ENCODE measurements at regions not wholly inside any gene's neighbourhood (a gene's known extent, or its start where the extent isn't known, plus 50 kb on each side); places are given as distances from the start of the nearest gene placed in this dataset.

- Histone ChIP-seq H2BK5ac (ENCODE audit: low read length) (no peak overlapping the region), H2AFZ (ENCODE audit: low read length) (peak overlapping the region; percentile 35), H2BK12ac (ENCODE audit: low read length) (no peak overlapping the region), H3K27me3 (ENCODE audit: control insufficient read depth in 3 of 3, insufficient read depth in 3 of 3, low read depth in 1 of 3, low read length in 3 of 3) (no peaks in the 10 kb centered on the region), H3K4ac (ENCODE audit: low read length) (no peak overlapping the region), H3K9ac (ENCODE audit: low read depth, low read length, poor library complexity) (no peak overlapping the region), H4K91ac (ENCODE audit: low read depth, low read length, poor library complexity) (no peak overlapping the region), H3K4me1 (ENCODE audit: control insufficient read depth in 2 of 2, insufficient read depth in 1 of 2, low read depth in 1 of 2, low read length in 2 of 2) (no peaks in the 10 kb centered on the region), H3K4me3 (ENCODE audit: low read length in 2 of 2) (no peak overlapping the region), H2BK120ac (ENCODE audit: low read depth, low read length) (no peak overlapping the region), H2AK5ac (ENCODE audit: low read depth, low read length) (no peak overlapping the region), H3K4me2 (ENCODE audit: insufficient read depth, low read length, poor library complexity, severe bottlenecking) (no peak overlapping the region), H3K79me1 (ENCODE audit: low read depth, low read length) (no peaks in the 10 kb centered on the region), H2BK15ac (ENCODE audit: low read length) (no peak overlapping the region), H4K8ac (ENCODE audit: low read depth, low read length) (no peak overlapping the region), H3K14ac (ENCODE audit: low read length) (no peak overlapping the region), H3K36me3 (replicated peaks in 1 of 2; ENCODE audit: control insufficient read depth in 2 of 2, insufficient read depth in 2 of 2, low read length in 2 of 2) (no peaks in the 10 kb centered on the region), H3K9me3 (replicated peaks in 1 of 2; ENCODE audit: control insufficient read depth in 2 of 2, insufficient read depth in 1 of 2, low read depth in 1 of 2, low read length in 2 of 2) (no peaks in the 10 kb centered on the region), H3K27ac (replicated peaks; ENCODE audit: low read length) (no peak overlapping the region), H3K23ac (ENCODE audit: low read depth, low read length, poor library complexity) (no peak overlapping the region), H3K18ac (ENCODE audit: low read length) (peak overlapping the region; percentile 48)
- WGBS, 2 donors (ENCODE audit: extremely low coverage in 2 of 2, insufficient read length in 2 of 2, insufficient replicate concordance in 1 of 2), result no CpG with 5 or more reads among the region's 17 CpGs
- DNase-seq (ENCODE audit: low spot score), result no peak
Observed at GRCh38 chr4:178812866-178813265, 1370.6 kb upstream of the AGA start.

DNA sequence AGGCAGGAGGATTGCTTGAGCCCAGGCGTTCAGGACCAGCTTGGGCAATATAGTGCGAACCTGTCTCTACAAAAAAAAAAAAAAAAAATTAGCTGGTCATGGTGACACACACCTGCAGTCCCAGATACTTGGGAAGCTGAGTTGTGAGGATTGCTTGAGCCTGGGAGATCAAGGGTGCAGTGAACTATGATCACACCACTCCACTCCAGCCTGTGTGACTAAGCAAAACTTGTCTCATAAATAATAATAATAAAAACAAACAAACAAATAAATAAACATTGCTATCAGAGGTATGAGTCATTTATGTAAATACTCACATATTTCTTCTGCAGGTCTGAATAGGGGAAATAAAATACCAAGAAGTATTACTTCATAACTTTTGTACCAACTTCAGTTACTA lies 1372.7 kb upstream of the AGA start:
- no peak overlapping the region for H2BK12ac ChIP-seq (ENCODE audit: low read length)
- no CpG with 5 or more reads among the region's 2 CpGs for WGBS, 2 donors (ENCODE audit: extremely low coverage in 2 of 2, insufficient read length in 2 of 2, insufficient replicate concordance in 1 of 2)
- H3K79me1 ChIP-seq (ENCODE audit: low read depth, low read length), result no peaks in the 10 kb centered on the region
- no peak overlapping the region for H2AFZ ChIP-seq (ENCODE audit: low read length)
- no peaks in the 10 kb centered on the region for H3K4me1 ChIP-seq (ENCODE audit: control insufficient read depth in 2 of 2, insufficient read depth in 1 of 2, low read depth in 1 of 2, low read length in 2 of 2)
- H4K8ac ChIP-seq (ENCODE audit: low read depth, low read length), result no peak overlapping the region
- no peaks in the 10 kb centered on the region for H3K36me3 ChIP-seq (replicated peaks in 1 of 2; ENCODE audit: control insufficient read depth in 2 of 2, insufficient read depth in 2 of 2, low read length in 2 of 2)
- H3K9ac ChIP-seq (ENCODE audit: low read depth, low read length, poor library complexity), result no peak overlapping the region
- H3K4ac ChIP-seq (ENCODE audit: low read length), result no peak overlapping the region
- no peak overlapping the region for H3K23ac ChIP-seq (ENCODE audit: low read depth, low read length, poor library complexity)
- H3K27ac ChIP-seq (replicated peaks; ENCODE audit: low read length), result no peak overlapping the region
- H2BK15ac ChIP-seq (ENCODE audit: low read length), result no peak overlapping the region
- H3K4me2 ChIP-seq (ENCODE audit: insufficient read depth, low read length, poor library complexity, severe bottlenecking), result no peak overlapping the region
- no peak overlapping the region for H3K14ac ChIP-seq (ENCODE audit: low read length)
- no peak overlapping the region for H3K18ac ChIP-seq (ENCODE audit: low read length)
- H4K91ac ChIP-seq (ENCODE audit: low read depth, low read length, poor library complexity), result no peak overlapping the region
- no peak overlapping the region for H2BK5ac ChIP-seq (ENCODE audit: low read length)
- no peak overlapping the region for H3K4me3 ChIP-seq (ENCODE audit: low read length in 2 of 2)
- DNase-seq (ENCODE audit: low spot score), result no peak
- H3K9me3 ChIP-seq (replicated peaks in 1 of 2; ENCODE audit: control insufficient read depth in 2 of 2, insufficient read depth in 1 of 2, low read depth in 1 of 2, low read length in 2 of 2), result no peaks in the 10 kb centered on the region
- H2AK5ac ChIP-seq (ENCODE audit: low read depth, low read length), result no peak overlapping the region
- H3K27me3 ChIP-seq (ENCODE audit: control insufficient read depth in 3 of 3, insufficient read depth in 3 of 3, low read depth in 1 of 3, low read length in 3 of 3), result no peaks in the 10 kb centered on the region
- no peak overlapping the region for H2BK120ac ChIP-seq (ENCODE audit: low read depth, low read length)

- H3K23ac ChIP-seq (ENCODE audit: low read depth, low read length, poor library complexity), result no peak overlapping the region
- no peak overlapping the region for H2AFZ ChIP-seq (ENCODE audit: low read length)
- H2AK5ac ChIP-seq (ENCODE audit: low read depth, low read length), result no peak overlapping the region
- no peak overlapping the region for H2BK12ac ChIP-seq (ENCODE audit: low read length)
- H3K14ac ChIP-seq (ENCODE audit: low read length), result no peak overlapping the region
- no peaks in the 10 kb centered on the region for H3K36me3 ChIP-seq (replicated peaks in 1 of 2; ENCODE audit: control insufficient read depth in 2 of 2, insufficient read depth in 2 of 2, low read length in 2 of 2)
- H3K4me1 ChIP-seq (ENCODE audit: control insufficient read depth in 2 of 2, insufficient read depth in 1 of 2, low read depth in 1 of 2, low read length in 2 of 2), result no peaks in the 10 kb centered on the region
- H3K4ac ChIP-seq (ENCODE audit: low read length), result no peak overlapping the region
- no CpG with 5 or more reads among the region's 2 CpGs for WGBS, 2 donors (ENCODE audit: extremely low coverage in 2 of 2, insufficient read length in 2 of 2, insufficient replicate concordance in 1 of 2)
- no peak overlapping the region for H3K4me3 ChIP-seq (ENCODE audit: low read length in 2 of 2)
- no peak overlapping the region for H2BK5ac ChIP-seq (ENCODE audit: low read length)
- H4K91ac ChIP-seq (ENCODE audit: low read depth, low read length, poor library complexity), result no peak overlapping the region
- DNase-seq (ENCODE audit: low spot score), result no peak
- no peaks in the 10 kb centered on the region for H3K9me3 ChIP-seq (replicated peaks in 1 of 2; ENCODE audit: control insufficient read depth in 2 of 2, insufficient read depth in 1 of 2, low read depth in 1 of 2, low read length in 2 of 2)
- H3K4me2 ChIP-seq (ENCODE audit: insufficient read depth, low read length, poor library complexity, severe bottlenecking), result no peak overlapping the region
- no peak overlapping the region for H3K18ac ChIP-seq (ENCODE audit: low read length)
- H3K27me3 ChIP-seq (ENCODE audit: control insufficient read depth in 3 of 3, insufficient read depth in 3 of 3, low read depth in 1 of 3, low read length in 3 of 3), result no peaks in the 10 kb centered on the region
- H3K79me1 ChIP-seq (ENCODE audit: low read depth, low read length), result no peaks in the 10 kb centered on the region
- no peak overlapping the region for H3K27ac ChIP-seq (replicated peaks; ENCODE audit: low read length)
- no peak overlapping the region for H3K9ac ChIP-seq (ENCODE audit: low read depth, low read length, poor library complexity)
- H2BK120ac ChIP-seq (ENCODE audit: low read depth, low read length), result no peak overlapping the region
- no peak overlapping the region for H2BK15ac ChIP-seq (ENCODE audit: low read length)
- no peak overlapping the region for H4K8ac ChIP-seq (ENCODE audit: low read depth, low read length)
Observed at GRCh38 chr4:178823673-178824295, 1381.5 kb upstream of the AGA start.

- Histone ChIP-seq H2AK5ac (ENCODE audit: low read depth, low read length) (no peak overlapping the region), H3K4me3 (ENCODE audit: low read length in 2 of 2) (no peak overlapping the region), H2AFZ (ENCODE audit: low read length) (no peak overlapping the region), H3K4ac (ENCODE audit: low read length) (no peak overlapping the region), H2BK12ac (ENCODE audit: low read length) (no peak overlapping the region), H3K4me2 (ENCODE audit: insufficient read depth, low read length, poor library complexity, severe bottlenecking) (no peak overlapping the region), H2BK15ac (ENCODE audit: low read length) (no peak overlapping the region), H3K9me3 (replicated peaks in 1 of 2; ENCODE audit: control insufficient read depth in 2 of 2, insufficient read depth in 1 of 2, low read depth in 1 of 2, low read length in 2 of 2) (no peaks in the 10 kb centered on the region), H3K27ac (replicated peaks; ENCODE audit: low read length) (no peak overlapping the region), H4K91ac (ENCODE audit: low read depth, low read length, poor library complexity) (no peak overlapping the region), H3K27me3 (ENCODE audit: control insufficient read depth in 3 of 3, insufficient read depth in 3 of 3, low read depth in 1 of 3, low read length in 3 of 3) (no peaks in the 10 kb centered on the region), H3K36me3 (replicated peaks in 1 of 2; ENCODE audit: control insufficient read depth in 2 of 2, insufficient read depth in 2 of 2, low read length in 2 of 2) (no peaks in the 10 kb centered on the region), H3K9ac (ENCODE audit: low read depth, low read length, poor library complexity) (no peak overlapping the region), H4K8ac (ENCODE audit: low read depth, low read length) (no peak overlapping the region), H2BK5ac (ENCODE audit: low read length) (no peak overlapping the region), H2BK120ac (ENCODE audit: low read depth, low read length) (no peak overlapping the region), H3K23ac (ENCODE audit: low read depth, low read length, poor library complexity) (no peak overlapping the region), H3K79me1 (ENCODE audit: low read depth, low read length) (no peaks in the 10 kb centered on the region), H3K14ac (ENCODE audit: low read length) (no peak overlapping the region), H3K18ac (ENCODE audit: low read length) (no peak overlapping the region), H3K4me1 (ENCODE audit: control insufficient read depth in 2 of 2, insufficient read depth in 1 of 2, low read depth in 1 of 2, low read length in 2 of 2) (no peaks in the 10 kb centered on the region)
- WGBS, 2 donors (ENCODE audit: extremely low coverage in 2 of 2, insufficient read length in 2 of 2, insufficient replicate concordance in 1 of 2), result no CpG with 5 or more reads among the region's 1 CpG
- no peak for DNase-seq (ENCODE audit: low spot score)
Observed at GRCh38 chr4:178836865-178837264, 1394.6 kb upstream of the AGA start.

Data from neuronal stem cell (in vitro differentiated cells).